NB4 (cell line): ENCODE measurements at regions not wholly inside any gene's neighbourhood (a gene's known extent, or its start where the extent isn't known, plus 50 kb on each side); places are given as distances from the start of the nearest gene placed in this dataset.

Experiments used
- MYC ChIP-seq: IDR thresholded peaks from 2 replicates; pipeline ENCODE4 v1.6.1; 2011; ENCODE audit warnings: low read depth, low read length
- POLR2A ChIP-seq: IDR thresholded peaks from 2 replicates; pipeline ENCODE4 v1.6.1; 2011; ENCODE audit warnings: mild to moderate bottlenecking; ENCODE audit not compliant: insufficient read length; ENCODE audit errors: extremely low read depth
- TF ChIP-seq, protein P1 (sequence below): IDR thresholded peaks from one replicate; pipeline ENCODE4 v1.5.1; 2012; ENCODE audit warnings: low read depth, low read length
- TF ChIP-seq, protein P2 (sequence below): IDR thresholded peaks from 2 replicates; pipeline ENCODE4 v1.6.1; 2011; ENCODE audit warnings: low read depth, low read length

DNA sequence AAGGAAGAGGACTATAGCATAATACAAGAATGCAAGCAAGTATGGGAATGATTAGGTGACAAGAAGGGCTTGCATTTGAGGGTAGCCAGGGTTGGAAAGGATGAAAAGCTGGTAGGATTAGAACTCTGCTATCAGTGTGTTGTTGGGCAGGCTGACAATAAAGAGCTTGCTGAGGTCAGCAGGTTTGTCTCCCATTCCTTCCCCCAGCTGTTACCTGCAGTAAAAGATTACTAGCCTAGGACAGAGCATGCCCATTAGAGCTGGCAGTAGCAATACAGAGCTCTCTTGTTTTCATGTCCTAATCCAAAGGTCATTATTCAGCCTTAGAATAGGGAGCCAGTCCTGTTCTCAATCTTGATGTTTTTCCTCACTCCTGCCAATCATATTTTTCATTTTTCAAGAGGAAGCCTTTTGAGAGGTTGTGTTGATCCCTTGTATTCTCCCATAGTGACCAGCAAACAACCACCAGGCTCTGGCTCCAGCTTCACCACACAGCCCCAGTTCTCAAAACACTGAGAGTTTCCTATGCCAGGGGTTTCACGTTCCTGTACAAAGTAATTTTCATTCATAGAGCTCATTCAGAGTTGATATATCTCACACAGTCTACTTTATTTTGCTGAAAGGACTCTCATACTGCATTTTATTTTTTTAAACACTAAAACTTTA is 71.7 kb downstream of the OR2K2 start:
- TF ChIP-seq, protein P1, sequence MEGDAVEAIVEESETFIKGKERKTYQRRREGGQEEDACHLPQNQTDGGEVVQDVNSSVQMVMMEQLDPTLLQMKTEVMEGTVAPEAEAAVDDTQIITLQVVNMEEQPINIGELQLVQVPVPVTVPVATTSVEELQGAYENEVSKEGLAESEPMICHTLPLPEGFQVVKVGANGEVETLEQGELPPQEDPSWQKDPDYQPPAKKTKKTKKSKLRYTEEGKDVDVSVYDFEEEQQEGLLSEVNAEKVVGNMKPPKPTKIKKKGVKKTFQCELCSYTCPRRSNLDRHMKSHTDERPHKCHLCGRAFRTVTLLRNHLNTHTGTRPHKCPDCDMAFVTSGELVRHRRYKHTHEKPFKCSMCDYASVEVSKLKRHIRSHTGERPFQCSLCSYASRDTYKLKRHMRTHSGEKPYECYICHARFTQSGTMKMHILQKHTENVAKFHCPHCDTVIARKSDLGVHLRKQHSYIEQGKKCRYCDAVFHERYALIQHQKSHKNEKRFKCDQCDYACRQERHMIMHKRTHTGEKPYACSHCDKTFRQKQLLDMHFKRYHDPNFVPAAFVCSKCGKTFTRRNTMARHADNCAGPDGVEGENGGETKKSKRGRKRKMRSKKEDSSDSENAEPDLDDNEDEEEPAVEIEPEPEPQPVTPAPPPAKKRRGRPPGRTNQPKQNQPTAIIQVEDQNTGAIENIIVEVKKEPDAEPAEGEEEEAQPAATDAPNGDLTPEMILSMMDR: no peak
- TF ChIP-seq POLR2A (no peak), MYC (no peak)
- TF ChIP-seq, protein P2, sequence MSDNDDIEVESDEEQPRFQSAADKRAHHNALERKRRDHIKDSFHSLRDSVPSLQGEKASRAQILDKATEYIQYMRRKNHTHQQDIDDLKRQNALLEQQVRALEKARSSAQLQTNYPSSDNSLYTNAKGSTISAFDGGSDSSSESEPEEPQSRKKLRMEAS: no peak
